GM21360 (cell line): ENCODE measurements at regions not wholly inside any gene's neighbourhood (a gene's known extent, or its start where the extent isn't known, plus 50 kb on each side); places are given as distances from the start of the nearest gene placed in this dataset.
"Not testable (repeated sequence)": the region's sequence is repeated elsewhere in the genome, so short reads cannot be mapped to it uniquely, and the experiment has no call there.

Experiments
- ATAC-seq: cut with Tn5 transposase; IDR thresholded peaks from one replicate; pipeline ENCODE4 v1.9.1; 2021; ENCODE audit warnings: mild to moderate bottlenecking, moderate library complexity; ENCODE audit not compliant: unreplicated experiment

- no peak for ATAC-seq
Measured at GRCh38 chr2:16395601-16396000, 270.0 kb downstream of the CYRIA start.

GRCh38 chr2:16394986-16395550 lies 270.6 kb downstream of the CYRIA start:
- ATAC-seq, result no peak

- no peak for ATAC-seq
Measured at GRCh38 chr2:16394072-16394985, 271.3 kb downstream of the CYRIA start.

- no peak for ATAC-seq
Measured at GRCh38 chr2:16393500-16394071, 272.0 kb downstream of the CYRIA start.

- no peak for ATAC-seq
Measured at GRCh38 chr2:16392647-16393499, 272.8 kb downstream of the CYRIA start.

- no peak for ATAC-seq
Measured at GRCh38 chr2:16391986-16392385, 273.6 kb downstream of the CYRIA start.

- no peak for ATAC-seq
Measured at GRCh38 chr2:16390561-16390960, 275.1 kb downstream of the CYRIA start.

GRCh38 chr2:16389611-16390010 lies 276.0 kb downstream of the CYRIA start:
- no peak for ATAC-seq

GRCh38 chr2:16388199-16388830 lies 277.3 kb downstream of the CYRIA start:
- not testable (repeated sequence) for ATAC-seq

- ATAC-seq, result no peak
Measured at GRCh38 chr2:16387461-16387984, 278.1 kb downstream of the CYRIA start.

GRCh38 chr2:16386431-16386830 lies 279.2 kb downstream of the CYRIA start:
- no peak for ATAC-seq

GRCh38 chr2:16386031-16386430 lies 279.6 kb downstream of the CYRIA start:
- ATAC-seq, result no peak

GRCh38 chr2:16385341-16385740 lies 280.3 kb downstream of the CYRIA start:
- no peak for ATAC-seq

GRCh38 chr2:16383411-16383810 lies 282.2 kb downstream of the CYRIA start:
- no peak for ATAC-seq

- no peak for ATAC-seq
Measured at GRCh38 chr2:16382451-16382850, 283.2 kb downstream of the CYRIA start.

- ATAC-seq, result no peak
Measured at GRCh38 chr2:16381511-16381910, 284.1 kb downstream of the CYRIA start.

- ATAC-seq, result not testable (repeated sequence)
Measured at GRCh38 chr2:16379901-16380300, 285.7 kb downstream of the CYRIA start.

GRCh38 chr2:16379061-16379460 lies 286.6 kb downstream of the CYRIA start:
- not testable (repeated sequence) for ATAC-seq

- no peak for ATAC-seq
Measured at GRCh38 chr2:16378031-16378430, 287.6 kb downstream of the CYRIA start.

- ATAC-seq, result no peak
Measured at GRCh38 chr2:16375981-16376380, 289.7 kb downstream of the CYRIA start.
